Epithelial cell of proximal tubule (primary cell): ENCODE measurements at regions not wholly inside any gene's neighbourhood (a gene's known extent, or its start where the extent isn't known, plus 50 kb on each side); places are given as distances from the start of the nearest gene placed in this dataset.

Experiments used
- DNase-seq: peaks from one replicate; pipeline ENCODE4 v3.0.0-alpha.2; 2011; ENCODE audit warnings: low read depth
- H3K4me3 ChIP-seq: 2 replicates; pipeline ENCODE4 v1.5.1; 2011; ENCODE audit warnings: low read depth, mild to moderate bottlenecking, low read length
- CTCF ChIP-seq: conservative IDR thresholded peaks from 2 replicates; pipeline ENCODE4 v1.5.1; 2012; ENCODE audit warnings: low read depth, mild to moderate bottlenecking, low read length

GRCh38 chr6:50353603-50354002 lies 303.9 kb upstream of the DEFB112 start:
- peak; percentile 44 for TF ChIP-seq CTCF
- no peak overlapping the region for H3K4me3 ChIP-seq
- no peak for DNase-seq

GRCh38 chr6:50358113-50358512 lies 308.4 kb upstream of the DEFB112 start:
- DNase-seq = no peak
- TF ChIP-seq CTCF = no peak
- H3K4me3 ChIP-seq = no peak overlapping the region

GRCh38 chr6:50361641-50362331 lies 312.1 kb upstream of the DEFB112 start:
- no peak for TF ChIP-seq CTCF
- DNase-seq = no peak

GRCh38 chr6:50362706-50363105 lies 313.0 kb upstream of the DEFB112 start:
- DNase-seq = no peak
- no peak for TF ChIP-seq CTCF

More at GRCh38 chr6:50361641-50362331, 312.1 kb upstream of the DEFB112 start:
- no peak overlapping the region for H3K4me3 ChIP-seq

GRCh38 chr6:50369996-50370395 lies 320.3 kb upstream of the DEFB112 start:
- TF ChIP-seq CTCF = no peak
- DNase-seq = no peak
- no peak overlapping the region for H3K4me3 ChIP-seq

More at GRCh38 chr6:50362706-50363105, 313.0 kb upstream of the DEFB112 start:
- H3K4me3 ChIP-seq = no peak overlapping the region

GRCh38 chr6:50380406-50381098 lies 330.8 kb upstream of the DEFB112 start:
- H3K4me3 ChIP-seq = no peak overlapping the region
- no peak for DNase-seq
- no peak for TF ChIP-seq CTCF

- peak; percentile 40 for TF ChIP-seq CTCF
- H3K4me3 ChIP-seq = no peak overlapping the region
- DNase-seq = no peak
These were observed 331.3 kb upstream of the DEFB112 start for GRCh38 chr6:50381099-50381415.
